Fibroblast of villous mesenchyme (primary cell): ENCODE measurements at regions not wholly inside any gene's neighbourhood (a gene's known extent, or its start where the extent isn't known, plus 50 kb on each side); places are given as distances from the start of the nearest gene placed in this dataset.

Source experiments
- DNase-seq: peaks from one replicate; pipeline ENCODE4 v3.0.0-alpha.2; 2010; ENCODE audit warnings: low read depth
- H3K4me3 ChIP-seq: 2 replicates; pipeline ENCODE4 v1.5.1; 2011; ENCODE audit warnings: low read depth, mild to moderate bottlenecking, low read length
- TF ChIP-seq, protein P1 (sequence below): IDR thresholded peaks from 2 replicates; pipeline ENCODE4 v1.5.1; 2012; ENCODE audit warnings: low read depth, mild to moderate bottlenecking, low read length; ENCODE audit not compliant: insufficient read depth

DNA sequence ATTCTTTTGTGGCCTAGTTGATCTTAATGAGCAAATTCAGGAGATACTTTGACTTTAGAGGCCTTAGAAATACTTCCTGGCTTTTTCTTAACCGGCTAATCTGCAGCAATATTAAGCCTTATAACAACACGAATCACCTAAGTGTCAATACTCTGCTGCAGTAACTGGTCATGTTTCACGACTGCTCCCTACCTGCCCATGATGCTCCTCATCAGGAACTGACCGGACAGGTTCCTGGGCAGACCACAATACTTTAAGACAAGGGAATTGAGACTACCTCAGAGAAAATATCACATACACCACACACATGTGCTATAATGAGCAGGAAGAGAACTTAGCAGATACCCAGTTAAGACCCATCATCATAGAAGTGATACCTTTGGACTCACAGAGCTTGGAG is 211.9 kb upstream of the BMP4 start:
- H3K4me3 ChIP-seq = no peak overlapping the region
- no peak for DNase-seq
- TF ChIP-seq, protein P1, sequence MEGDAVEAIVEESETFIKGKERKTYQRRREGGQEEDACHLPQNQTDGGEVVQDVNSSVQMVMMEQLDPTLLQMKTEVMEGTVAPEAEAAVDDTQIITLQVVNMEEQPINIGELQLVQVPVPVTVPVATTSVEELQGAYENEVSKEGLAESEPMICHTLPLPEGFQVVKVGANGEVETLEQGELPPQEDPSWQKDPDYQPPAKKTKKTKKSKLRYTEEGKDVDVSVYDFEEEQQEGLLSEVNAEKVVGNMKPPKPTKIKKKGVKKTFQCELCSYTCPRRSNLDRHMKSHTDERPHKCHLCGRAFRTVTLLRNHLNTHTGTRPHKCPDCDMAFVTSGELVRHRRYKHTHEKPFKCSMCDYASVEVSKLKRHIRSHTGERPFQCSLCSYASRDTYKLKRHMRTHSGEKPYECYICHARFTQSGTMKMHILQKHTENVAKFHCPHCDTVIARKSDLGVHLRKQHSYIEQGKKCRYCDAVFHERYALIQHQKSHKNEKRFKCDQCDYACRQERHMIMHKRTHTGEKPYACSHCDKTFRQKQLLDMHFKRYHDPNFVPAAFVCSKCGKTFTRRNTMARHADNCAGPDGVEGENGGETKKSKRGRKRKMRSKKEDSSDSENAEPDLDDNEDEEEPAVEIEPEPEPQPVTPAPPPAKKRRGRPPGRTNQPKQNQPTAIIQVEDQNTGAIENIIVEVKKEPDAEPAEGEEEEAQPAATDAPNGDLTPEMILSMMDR = no peak

DNA sequence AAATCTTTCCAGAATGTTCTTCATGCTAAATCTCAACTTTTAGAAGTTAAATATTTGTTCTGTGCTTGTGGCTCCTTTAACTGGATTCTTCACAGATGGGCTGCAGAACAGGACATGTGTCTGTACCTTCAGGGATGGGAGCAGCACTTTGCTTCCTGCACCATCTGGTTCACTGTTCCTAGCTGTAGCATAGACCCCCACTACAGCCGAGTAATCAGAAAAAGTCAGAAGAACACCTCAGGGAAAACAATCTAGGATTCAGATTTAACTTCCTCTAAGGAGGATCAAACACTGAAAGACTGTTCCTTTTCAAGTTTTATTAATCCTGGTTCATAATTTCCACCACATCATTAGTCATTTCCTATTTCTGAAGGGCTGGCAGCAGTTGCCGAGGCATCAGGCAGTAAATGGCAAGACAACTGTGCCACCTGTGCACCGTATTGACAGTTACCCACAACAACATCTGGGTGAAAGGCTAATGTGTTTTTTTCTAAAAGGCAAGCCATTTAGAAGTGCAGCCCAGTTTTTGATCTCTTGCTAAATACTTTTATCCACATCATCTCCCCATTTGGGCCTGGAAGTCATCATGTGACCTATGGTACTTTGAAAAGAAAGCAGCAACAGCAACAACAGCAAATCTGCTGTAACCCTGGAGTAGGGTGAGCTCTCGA is 212.8 kb upstream of the BMP4 start:
- TF ChIP-seq, protein P1 = no peak
- DNase-seq = peak; percentile 39
- H3K4me3 ChIP-seq = no peak overlapping the region

DNA sequence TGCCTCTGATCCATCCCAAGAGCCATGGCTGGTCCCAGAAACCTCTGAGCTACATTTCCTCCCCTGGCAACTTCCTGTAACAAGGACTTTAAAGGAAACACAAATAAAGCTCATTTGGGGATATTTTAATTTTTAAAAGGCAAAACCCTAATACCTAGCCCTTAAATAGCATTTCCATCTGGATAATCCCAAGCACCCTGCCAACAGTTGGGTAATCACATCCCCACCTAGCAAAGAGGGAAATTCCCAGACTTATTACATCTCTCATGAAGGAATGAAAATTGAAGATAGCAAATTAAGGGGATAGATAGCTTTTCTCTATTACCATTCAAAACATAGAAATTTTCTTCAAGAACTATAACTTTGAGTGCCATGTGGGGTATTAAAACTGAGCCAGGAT is 213.7 kb upstream of the BMP4 start:
- no peak for DNase-seq
- TF ChIP-seq, protein P1 = no peak
- H3K4me3 ChIP-seq = no peak overlapping the region

DNA sequence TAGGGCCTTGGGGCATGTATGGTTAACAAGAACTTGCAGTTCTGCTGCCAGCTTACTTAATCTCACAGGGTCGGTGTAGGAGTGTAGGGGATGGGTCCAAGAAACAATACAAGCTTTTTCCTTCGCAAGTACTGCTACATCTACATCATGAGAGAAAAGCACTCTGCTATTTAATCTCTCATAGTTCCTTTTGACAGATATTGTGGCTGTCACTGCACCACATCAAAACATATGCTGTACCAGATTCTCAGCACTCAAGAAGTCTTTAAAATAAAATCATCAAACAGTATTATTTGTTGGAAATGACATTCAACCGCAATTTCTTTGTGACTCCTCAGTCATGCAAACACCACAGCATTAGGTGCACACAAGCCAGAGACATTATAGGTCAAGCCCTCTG is 215.5 kb upstream of the BMP4 start:
- no peak for DNase-seq
- H3K4me3 ChIP-seq = no peak overlapping the region
- TF ChIP-seq, protein P1 = no peak

DNA sequence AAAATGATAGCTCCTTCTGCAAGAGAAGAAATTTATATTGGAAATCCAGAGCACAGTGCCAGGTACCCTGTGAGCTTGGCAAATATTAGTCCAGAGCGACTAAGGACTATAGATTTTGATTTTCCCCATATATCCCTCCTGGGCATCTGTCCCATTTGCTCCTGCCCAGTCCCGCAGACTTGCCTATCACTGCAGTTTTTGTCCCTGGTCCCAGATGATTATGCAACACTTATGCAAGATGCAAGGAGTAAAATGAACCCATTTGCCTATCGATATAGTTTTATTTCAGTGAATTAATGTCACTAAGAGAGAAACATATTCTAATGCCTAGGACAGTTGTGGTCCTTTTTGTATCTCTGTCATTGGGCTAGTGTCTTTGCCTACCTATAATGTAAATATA is 215.9 kb upstream of the BMP4 start:
- TF ChIP-seq, protein P1 = no peak
- no peak overlapping the region for H3K4me3 ChIP-seq
- no peak for DNase-seq

DNA sequence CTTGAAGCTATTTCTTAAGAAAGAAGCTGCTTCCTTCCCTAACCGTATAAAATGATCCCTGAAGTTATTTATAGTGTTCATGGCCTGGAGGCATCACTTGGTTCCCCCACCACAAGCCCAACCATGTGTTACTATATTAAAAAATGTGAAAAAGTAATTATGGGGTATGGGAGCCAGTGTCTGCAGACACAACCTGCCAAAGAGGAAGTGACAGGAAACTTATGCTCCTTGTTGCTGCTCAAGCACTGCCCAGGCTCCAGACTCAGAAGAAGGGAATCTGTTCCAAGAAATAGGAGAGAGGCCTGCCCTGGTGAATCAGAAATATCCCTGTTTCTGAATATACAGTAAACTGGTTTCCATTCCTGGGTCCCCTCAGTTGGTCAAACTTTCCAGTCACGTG is 217.2 kb upstream of the BMP4 start:
- no peak overlapping the region for H3K4me3 ChIP-seq
- TF ChIP-seq, protein P1 = no peak
- no peak for DNase-seq

DNA sequence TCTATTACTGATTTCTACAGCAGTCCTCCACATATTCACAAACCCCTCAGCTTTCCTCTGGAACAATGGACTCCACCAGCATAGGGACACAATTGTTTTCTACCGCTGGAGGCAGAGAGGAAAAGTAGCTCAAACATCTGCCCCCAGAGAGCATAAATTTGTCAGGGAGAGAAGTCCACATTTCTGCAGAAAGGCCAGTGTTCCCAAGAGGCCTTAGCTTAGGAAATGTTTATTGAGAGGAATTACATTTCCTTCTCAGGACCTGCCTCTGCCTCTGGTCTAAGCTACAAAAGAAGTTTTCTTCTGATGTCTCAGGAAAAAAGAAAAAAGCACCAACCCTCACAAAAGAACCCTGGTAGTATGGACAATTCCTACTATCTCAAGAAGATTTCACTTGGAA is 217.8 kb upstream of the BMP4 start:
- DNase-seq = peak; percentile 13
- TF ChIP-seq, protein P1 = no peak
- no peak overlapping the region for H3K4me3 ChIP-seq
